CD4-positive, alpha-beta T cell (primary cell): ENCODE measurements at regions not wholly inside any gene's neighbourhood (a gene's known extent, or its start where the extent isn't known, plus 50 kb on each side); places are given as distances from the start of the nearest gene placed in this dataset.

Experiments used
- ATAC-seq: fragments of 200-7000 bp; cut with Tn5 transposase; one replicate; pipeline ENCODE4 v1.10.0; 2022; ENCODE audit warnings: mild to moderate bottlenecking; ENCODE audit not compliant: poor library complexity
- CTCF ChIA-PET: fragments of 350-600 bp; sonication (Branson Sonifier 250); formaldehyde crosslinking; loops from one replicate; lab custom pipeline; 2021; ENCODE audit warnings: antibody characterized with exemption, inconsistent platforms; lab: Charles Lee
- POLR2A ChIA-PET: fragments of 350-600 bp; sonication (Branson Sonifier 250); formaldehyde crosslinking; loops from one replicate; lab custom pipeline; 2021; ENCODE audit warnings: antibody characterized with exemption, inconsistent platforms; lab: Charles Lee
- DNase-seq, 14 experiments: peaks; one replicate each; pipeline ENCODE4 v3.0.0-alpha.2; 2013 to 2020; ENCODE audit warnings: mixed read lengths in 2 of 14
- H3K27ac ChIP-seq, 2 donors: one replicate each; pipeline versions ENCODE4 v1.5.1 to v1.7.0; 2013; ENCODE audit warnings: low read length in 2 of 2, low read depth in 1 of 2, mild to moderate bottlenecking in 1 of 2
- H3K27me3 ChIP-seq, 2 experiments: 1 replicate in 1 of 2; 2 replicates in 1 of 2; pipeline versions ENCODE4 v1.6.1 to v1.7.0; 2013; ENCODE audit warnings: low read length in 2 of 2, control low read depth in 1 of 2, mild to moderate bottlenecking in 1 of 2, moderate library complexity in 1 of 2; ENCODE audit not compliant: insufficient read depth in 2 of 2, control insufficient read depth in 1 of 2
- H3K36me3 ChIP-seq: one replicate; pipeline ENCODE4 v1.6.1; 2013; ENCODE audit warnings: low read length, control low read depth; ENCODE audit not compliant: insufficient read depth
- H3K4me1 ChIP-seq: one replicate; pipeline ENCODE4 v1.6.1; 2013; ENCODE audit warnings: low read length, control low read depth; ENCODE audit not compliant: insufficient read depth
- H3K4me3 ChIP-seq: one replicate; pipeline ENCODE4 v1.5.1; 2013; ENCODE audit warnings: mild to moderate bottlenecking, low read length, moderate library complexity
- H3K9me3 ChIP-seq, 2 experiments: 1 replicate in 1 of 2; 2 replicates in 1 of 2; pipeline versions ENCODE4 v1.6.1 to v1.7.0; 2013; ENCODE audit warnings: low read length in 2 of 2, mild to moderate bottlenecking in 2 of 2, control low read depth in 1 of 2, moderate library complexity in 1 of 2; ENCODE audit not compliant: control insufficient read depth in 1 of 2, insufficient read depth in 1 of 2
- H3K27ac Mint-ChIP-seq: one replicate; pipeline ENCODE4 v1.8.0; 2020; ENCODE audit warnings: mixed read lengths
- H3K27me3 Mint-ChIP-seq: one replicate; pipeline ENCODE4 v1.8.0; 2021; ENCODE audit warnings: mixed read lengths
- H3K36me3 Mint-ChIP-seq: one replicate; pipeline ENCODE4 v1.8.0; 2021; ENCODE audit warnings: low read depth, mixed read lengths
- H3K4me1 Mint-ChIP-seq: one replicate; pipeline ENCODE4 v1.8.0; 2021; ENCODE audit warnings: low read depth, mixed read lengths
- H3K4me3 Mint-ChIP-seq: one replicate; pipeline ENCODE4 v1.8.0; 2020; ENCODE audit warnings: mild to moderate bottlenecking, mixed read lengths
- H3K9me3 Mint-ChIP-seq: one replicate; pipeline ENCODE4 v1.8.0; 2020; ENCODE audit warnings: mixed read lengths
- intact Hi-C, 2 experiments: fragments of 100-400 bp; cut with DNase I in 1 of 2; cut with micrococcal nuclease in 1 of 2; formaldehyde crosslinking; loops; one replicate each; pipeline versions ENCODE4 v1.15.1 to v1.9.0; 2023 to 2025; cut with DNase I, micrococcal nuclease
- TF ChIP-seq, protein P1 (sequence below): fragments of 200-600 bp; IDR thresholded peaks from one replicate; pipeline ENCODE4 v1.8.0; 2022; ENCODE audit warnings: antibody characterized with exemption, mild to moderate bottlenecking

DNA sequence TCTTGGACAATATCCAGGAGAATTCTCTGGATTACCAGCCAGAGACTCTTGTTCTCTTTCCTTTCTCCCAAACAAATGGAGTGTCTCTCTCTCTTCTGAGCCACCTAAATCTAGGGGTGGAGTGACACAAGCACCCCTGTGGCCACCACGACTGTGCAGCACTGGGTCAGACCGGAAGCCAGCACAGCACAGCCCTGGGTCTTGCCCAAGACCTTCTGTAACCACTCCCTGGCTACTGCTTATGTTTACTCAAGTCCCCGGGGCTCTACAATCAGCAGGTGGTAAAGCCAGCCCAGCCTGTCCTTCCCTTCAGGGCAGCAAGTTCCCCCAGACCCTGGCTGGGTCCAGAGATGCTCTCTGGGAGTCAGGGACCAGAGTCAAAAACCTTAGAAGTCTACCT, 110.0 kb upstream of the TUT7 start:
- Mint-ChIP-seq H3K27ac (no peak overlapping the region), H3K9me3 (no peaks in the 10 kb centered on the region), H3K36me3 (no peaks in the 10 kb centered on the region), H3K27me3 (peaks cover 22% of the 10 kb centered on the region), H3K4me3 (no peak overlapping the region), H3K4me1 (no peaks in the 10 kb centered on the region)
- H3K4me1 ChIP-seq: no peaks in the 10 kb centered on the region
- no peaks in the 10 kb centered on the region for H3K36me3 ChIP-seq
- DNase-seq (no peak), ATAC-seq (no peak)
- no peak overlapping the region for H3K27ac ChIP-seq
- ChIA-PET POLR2A (no interaction called here), CTCF (no interaction called here)
- H3K27me3 ChIP-seq: peaks cover 0 to 2% of the 10 kb centered on the region in 2 experiments
- intact Hi-C loops: no loop called here
- TF ChIP-seq, protein P1, sequence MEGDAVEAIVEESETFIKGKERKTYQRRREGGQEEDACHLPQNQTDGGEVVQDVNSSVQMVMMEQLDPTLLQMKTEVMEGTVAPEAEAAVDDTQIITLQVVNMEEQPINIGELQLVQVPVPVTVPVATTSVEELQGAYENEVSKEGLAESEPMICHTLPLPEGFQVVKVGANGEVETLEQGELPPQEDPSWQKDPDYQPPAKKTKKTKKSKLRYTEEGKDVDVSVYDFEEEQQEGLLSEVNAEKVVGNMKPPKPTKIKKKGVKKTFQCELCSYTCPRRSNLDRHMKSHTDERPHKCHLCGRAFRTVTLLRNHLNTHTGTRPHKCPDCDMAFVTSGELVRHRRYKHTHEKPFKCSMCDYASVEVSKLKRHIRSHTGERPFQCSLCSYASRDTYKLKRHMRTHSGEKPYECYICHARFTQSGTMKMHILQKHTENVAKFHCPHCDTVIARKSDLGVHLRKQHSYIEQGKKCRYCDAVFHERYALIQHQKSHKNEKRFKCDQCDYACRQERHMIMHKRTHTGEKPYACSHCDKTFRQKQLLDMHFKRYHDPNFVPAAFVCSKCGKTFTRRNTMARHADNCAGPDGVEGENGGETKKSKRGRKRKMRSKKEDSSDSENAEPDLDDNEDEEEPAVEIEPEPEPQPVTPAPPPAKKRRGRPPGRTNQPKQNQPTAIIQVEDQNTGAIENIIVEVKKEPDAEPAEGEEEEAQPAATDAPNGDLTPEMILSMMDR: no peak
- no peaks in the 10 kb centered on the region for H3K9me3 ChIP-seq
- no peak overlapping the region for H3K4me3 ChIP-seq

GRCh38 chr9:86460216-86461002, 106.2 kb upstream of the TUT7 start:
- no peaks in the 10 kb centered on the region for H3K36me3 Mint-ChIP-seq
- intact Hi-C loops: no loop called here
- H3K4me3 Mint-ChIP-seq: no peak overlapping the region
- ATAC-seq: no peak
- H3K4me1 Mint-ChIP-seq: no peaks in the 10 kb centered on the region
- no peaks in the 10 kb centered on the region for H3K9me3 Mint-ChIP-seq
- Histone ChIP-seq H3K27me3 (peaks cover 0 to 13% of the 10 kb centered on the region in 2 experiments), H3K27ac (no peak overlapping the region), H3K9me3 (no peaks in the 10 kb centered on the region), H3K36me3 (no peaks in the 10 kb centered on the region), H3K4me3 (no peak overlapping the region), H3K4me1 (no peaks in the 10 kb centered on the region)
- ChIA-PET POLR2A (no interaction called here), CTCF (no interaction called here)
- no peak overlapping the region for H3K27ac Mint-ChIP-seq
- no peak for DNase-seq
- peaks cover 9% of the 10 kb centered on the region for H3K27me3 Mint-ChIP-seq
- TF ChIP-seq, protein P1: no peak

DNA sequence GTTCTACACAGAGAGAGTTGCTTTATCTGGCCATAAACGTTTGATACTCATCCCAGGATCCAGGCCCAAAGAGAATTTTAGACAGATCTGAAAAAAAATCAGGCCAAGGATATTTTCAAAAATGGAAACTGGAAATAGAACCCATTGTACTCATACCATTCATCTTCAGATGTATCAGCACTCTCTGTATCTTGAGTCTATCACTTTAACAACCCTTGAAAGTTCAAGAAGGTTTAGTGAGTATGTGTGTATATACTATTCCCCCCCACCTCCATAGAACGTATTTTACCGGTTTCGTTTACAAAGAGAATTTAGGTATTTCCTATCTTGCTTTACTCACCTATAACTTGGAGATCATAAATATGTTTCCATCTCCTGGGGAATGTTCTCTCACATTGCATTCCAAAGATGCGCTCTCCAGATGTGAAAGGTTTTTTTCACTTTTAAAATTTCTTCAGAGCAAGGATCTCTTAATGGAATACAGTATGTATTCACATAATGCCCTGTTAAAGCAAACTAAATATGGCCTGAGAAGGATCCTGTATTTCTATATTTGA, 105.5 kb upstream of the TUT7 start:
- ATAC-seq (no peak), DNase-seq (no peak)
- Histone ChIP-seq H3K36me3 (no peaks in the 10 kb centered on the region), H3K27ac (no peak overlapping the region), H3K4me1 (no peaks in the 10 kb centered on the region), H3K27me3 (peaks cover 0 to 13% of the 10 kb centered on the region in 2 experiments), H3K9me3 (no peaks in the 10 kb centered on the region), H3K4me3 (no peak overlapping the region)
- no peaks in the 10 kb centered on the region for H3K9me3 Mint-ChIP-seq
- ChIA-PET CTCF (no interaction called here), POLR2A (no interaction called here)
- H3K27ac Mint-ChIP-seq: no peak overlapping the region
- H3K4me3 Mint-ChIP-seq: no peak overlapping the region
- intact Hi-C loops: no loop called here
- no peaks in the 10 kb centered on the region for H3K4me1 Mint-ChIP-seq
- TF ChIP-seq, protein P1: no peak
- H3K36me3 Mint-ChIP-seq: no peaks in the 10 kb centered on the region
- peaks cover 9% of the 10 kb centered on the region for H3K27me3 Mint-ChIP-seq
